Ascending aorta (tissue), 2 donors: ENCODE measurements at regions not wholly inside any gene's neighbourhood (a gene's known extent, or its start where the extent isn't known, plus 50 kb on each side); places are given as distances from the start of the nearest gene placed in this dataset.

Experiments used
- DNase-seq, 2 donors: peaks; one replicate each; pipeline ENCODE4 v3.0.0-alpha.2; 2019; ENCODE audit warnings: low spot score in 2 of 2
- H3K27ac ChIP-seq, 2 donors: fragments of 200-600 bp; sonication (generic); one replicate each; pipeline ENCODE4 v1.5.1; 2016 to 2017; ENCODE audit warnings: mild to moderate bottlenecking in 1 of 2
- H3K27me3 ChIP-seq: fragments of 200-600 bp; sonication (generic); one replicate; pipeline ENCODE4 v1.5.1; 2017
- H3K36me3 ChIP-seq, 2 donors: fragments of 200-600 bp; sonication (generic); one replicate each; pipeline ENCODE4 v1.5.1; 2016
- H3K4me1 ChIP-seq, 2 donors: fragments of 200-600 bp; sonication (generic); one replicate each; pipeline ENCODE4 v1.5.1; 2016 to 2017; ENCODE audit warnings: mild to moderate bottlenecking in 1 of 2
- H3K4me3 ChIP-seq, 2 donors: fragments of 200-600 bp; sonication (generic); one replicate each; pipeline ENCODE4 v1.5.1; 2016 to 2017; ENCODE audit warnings: mild to moderate bottlenecking in 1 of 2
- H3K9me3 ChIP-seq, 2 donors: fragments of 200-600 bp; sonication (generic); one replicate each; pipeline ENCODE4 v1.5.1; 2016
- CTCF ChIP-seq, 3 experiments: fragments of 200-600 bp in 2 of 3; fragments of 450-650 bp in 1 of 3; sonication (generic) in 2 of 3; IDR thresholded peaks; one replicate each; pipeline ENCODE4 v1.5.1; 2016 to 2019; ENCODE audit warnings: antibody characterized with exemption in 3 of 3, mild to moderate bottlenecking in 1 of 3, moderate library complexity in 1 of 3
- intact Hi-C: fragments of 100-400 bp; cut with DNase I; formaldehyde crosslinking; loops from one replicate; pipeline ENCODE4 v1.15.1; 2023

DNA sequence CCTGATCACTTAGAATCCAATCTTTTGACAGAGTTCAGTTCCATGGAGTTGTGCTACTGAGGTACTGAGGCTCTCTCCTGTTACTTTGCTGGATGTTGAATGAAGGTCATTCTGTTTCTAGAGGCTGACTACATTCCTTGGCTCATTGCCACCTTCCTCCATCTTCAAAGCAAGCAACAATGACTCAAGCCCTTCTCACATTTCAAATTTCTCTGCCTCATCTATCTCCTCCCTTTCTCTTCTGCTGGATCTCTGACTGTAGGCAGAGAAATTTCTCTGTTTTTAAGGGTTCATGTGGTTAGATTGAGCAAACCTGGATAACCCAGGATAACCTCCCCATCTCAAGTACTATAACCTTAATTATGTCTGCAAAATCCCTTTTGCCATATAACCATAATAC, 775.4 kb downstream of the STPG2 start:
- Histone ChIP-seq H3K4me1 (no peaks in the 10 kb centered on the region), H3K9me3 (no peaks in the 10 kb centered on the region), H3K27ac (no peak overlapping the region), H3K36me3 (no peaks in the 10 kb centered on the region), H3K27me3 (no peaks in the 10 kb centered on the region), H3K4me3 (no peak overlapping the region)
- TF ChIP-seq CTCF (IDR thresholded peaks at IDR 0.05) = no peak
- intact Hi-C loops = no loop called here
- no peak for DNase-seq

DNA sequence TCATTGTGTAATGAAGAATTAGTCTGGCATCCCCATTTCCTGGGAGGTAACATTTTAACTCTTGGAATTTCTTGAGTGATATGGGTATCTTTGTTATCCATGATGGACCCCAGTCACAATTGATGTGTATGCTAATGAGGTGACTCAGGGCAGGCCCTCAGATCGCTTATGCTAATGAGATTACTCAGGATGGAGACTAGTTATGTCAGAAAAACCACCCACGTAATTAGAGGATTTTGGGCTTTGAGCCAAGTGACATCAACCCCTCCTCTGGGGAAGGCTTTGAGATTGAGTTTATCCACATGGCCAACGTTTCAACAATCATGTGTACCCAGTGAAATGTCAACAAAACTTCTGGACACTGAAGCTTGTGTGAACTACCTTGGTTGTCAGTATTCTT, 772.7 kb downstream of the STPG2 start:
- no peaks in the 10 kb centered on the region for H3K9me3 ChIP-seq
- no peak for DNase-seq
- no peak overlapping the region for H3K27ac ChIP-seq
- intact Hi-C loops = no loop called here
- no peak overlapping the region for H3K4me3 ChIP-seq
- H3K4me1 ChIP-seq = no peaks in the 10 kb centered on the region
- no peaks in the 10 kb centered on the region for H3K36me3 ChIP-seq
- TF ChIP-seq CTCF (IDR thresholded peaks at IDR 0.05) = no peak
- H3K27me3 ChIP-seq = no peaks in the 10 kb centered on the region

GRCh38 chr4:97374526-97374925, 768.8 kb downstream of the STPG2 start:
- no peaks in the 10 kb centered on the region for H3K9me3 ChIP-seq

DNA sequence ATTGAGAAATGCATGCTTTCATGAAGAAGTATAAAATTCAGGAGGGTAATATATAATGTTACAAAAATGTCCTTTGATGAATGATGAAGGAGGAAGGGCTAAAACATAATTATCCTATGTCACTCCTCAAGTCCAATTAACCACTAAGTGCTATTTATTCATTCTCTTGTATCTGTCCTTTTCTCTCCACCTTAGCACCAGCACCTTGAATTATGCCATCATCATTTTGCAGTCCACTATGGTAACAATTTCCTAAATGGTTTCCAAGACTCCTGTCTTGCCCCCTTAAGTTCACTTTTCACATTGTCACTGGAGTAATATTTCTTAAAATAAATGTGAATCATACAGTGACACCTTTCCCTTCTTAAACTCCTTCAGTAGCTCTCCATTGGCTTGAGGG, 756.3 kb downstream of the STPG2 start:
- Histone ChIP-seq H3K9me3 (no peaks in the 10 kb centered on the region), H3K27me3 (no peaks in the 10 kb centered on the region), H3K36me3 (no peaks in the 10 kb centered on the region), H3K27ac (no peak overlapping the region), H3K4me1 (no peaks in the 10 kb centered on the region), H3K4me3 (no peak overlapping the region)
- intact Hi-C loops = no loop called here
- TF ChIP-seq CTCF (IDR thresholded peaks at IDR 0.05) = no peak
- no peak for DNase-seq

More at GRCh38 chr4:97374526-97374925, 768.8 kb downstream of the STPG2 start:
- no peak overlapping the region for H3K27ac ChIP-seq
- no peak for DNase-seq
- H3K27me3 ChIP-seq = no peaks in the 10 kb centered on the region
- intact Hi-C loops = no loop called here
- H3K4me1 ChIP-seq = no peaks in the 10 kb centered on the region
- no peak overlapping the region for H3K4me3 ChIP-seq
- no peaks in the 10 kb centered on the region for H3K36me3 ChIP-seq
- TF ChIP-seq CTCF (IDR thresholded peaks at IDR 0.05) = no peak

DNA sequence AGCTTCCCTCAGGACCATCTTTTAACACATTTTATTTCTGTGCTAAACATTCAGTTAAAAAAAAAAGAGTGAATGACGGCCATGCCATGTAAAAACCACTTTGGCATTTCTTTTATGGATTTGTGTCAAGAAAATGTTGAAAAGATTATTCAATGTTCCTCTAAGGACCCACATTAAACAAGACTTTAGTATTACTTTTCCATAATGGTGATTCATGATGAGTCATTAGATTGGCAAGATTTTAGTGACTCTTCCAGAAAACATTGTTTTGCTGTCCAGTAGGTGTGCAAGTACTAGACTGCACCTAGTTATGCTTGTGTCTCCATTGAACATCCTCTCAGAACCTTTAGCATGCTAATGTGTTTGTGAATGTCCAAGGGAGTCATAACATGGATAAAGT, 748.6 kb downstream of the STPG2 start:
- intact Hi-C loops = no loop called here
- Histone ChIP-seq H3K4me3 (no peak overlapping the region), H3K9me3 (no peaks in the 10 kb centered on the region), H3K36me3 (no peaks in the 10 kb centered on the region), H3K27me3 (no peaks in the 10 kb centered on the region), H3K27ac (no peak overlapping the region), H3K4me1 (no peaks in the 10 kb centered on the region)
- no peak for DNase-seq
- no peak for TF ChIP-seq CTCF (IDR thresholded peaks at IDR 0.05)

- intact Hi-C loops = no loop called here
- H3K9me3 ChIP-seq = no peaks in the 10 kb centered on the region
Observed at GRCh38 chr4:97396097-97396496, 747.2 kb downstream of the STPG2 start.

More at GRCh38 chr4:97396097-97396496, 747.2 kb downstream of the STPG2 start:
- Histone ChIP-seq H3K27ac (no peak overlapping the region), H3K27me3 (no peaks in the 10 kb centered on the region), H3K36me3 (no peaks in the 10 kb centered on the region), H3K4me3 (no peak overlapping the region), H3K4me1 (no peaks in the 10 kb centered on the region)
- no peak for DNase-seq
- TF ChIP-seq CTCF (IDR thresholded peaks at IDR 0.05) = no peak
